Skeletal muscle satellite cell (primary cell): ENCODE measurements at regions not wholly inside any gene's neighbourhood (a gene's known extent, or its start where the extent isn't known, plus 50 kb on each side); places are given as distances from the start of the nearest gene placed in this dataset. TPM values are rescaled to one million over a fixed set of nuclear protein-coding genes. Genes with fewer than 3 reads are reported as not detected.

Experiments
- small RNA-seq: library from RNA; depleted of rRNA; stranded (forward); fragments of <200 nt; gene quantifications from one replicate; pipeline ENCODE3, GENCODE V24; 2012

Small RNA genes in the stretch of these regions (small RNA-seq; reads per million reads assigned to genes)
- not detected for gene RN7SKP262
